HG03442 (cell line): ENCODE measurements at regions not wholly inside any gene's neighbourhood (a gene's known extent, or its start where the extent isn't known, plus 50 kb on each side); places are given as distances from the start of the nearest gene placed in this dataset.

Experiments
- ATAC-seq: cut with Tn5 transposase; IDR thresholded peaks from one replicate; pipeline ENCODE4 v1.9.1; 2021; ENCODE audit warnings: mild to moderate bottlenecking, moderate library complexity; ENCODE audit not compliant: unreplicated experiment

DNA sequence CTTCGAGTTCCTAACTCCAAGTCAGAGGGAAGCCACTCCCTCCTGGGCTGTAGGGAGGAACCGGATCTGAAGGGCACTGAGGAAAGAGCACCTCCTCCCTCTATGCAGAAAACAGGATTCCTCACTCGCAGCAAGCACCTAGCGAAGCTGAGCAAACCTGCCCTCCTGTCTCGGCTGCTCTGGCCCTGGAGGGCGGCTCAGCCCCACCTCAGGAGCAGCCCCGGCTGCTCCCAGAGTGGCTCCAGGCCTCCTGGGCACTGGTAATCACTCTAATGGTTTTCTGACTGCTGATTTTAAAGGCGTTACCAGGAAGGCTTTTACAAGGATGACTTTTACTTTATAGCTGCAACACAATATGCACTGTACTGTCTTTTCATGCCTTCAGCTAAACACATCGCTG is 312.5 kb downstream of the TEX29 start:
- no peak for ATAC-seq

- ATAC-seq, result no peak
Measured at GRCh38 chr13:111633401-111633800, 313.0 kb downstream of the TEX29 start.

DNA sequence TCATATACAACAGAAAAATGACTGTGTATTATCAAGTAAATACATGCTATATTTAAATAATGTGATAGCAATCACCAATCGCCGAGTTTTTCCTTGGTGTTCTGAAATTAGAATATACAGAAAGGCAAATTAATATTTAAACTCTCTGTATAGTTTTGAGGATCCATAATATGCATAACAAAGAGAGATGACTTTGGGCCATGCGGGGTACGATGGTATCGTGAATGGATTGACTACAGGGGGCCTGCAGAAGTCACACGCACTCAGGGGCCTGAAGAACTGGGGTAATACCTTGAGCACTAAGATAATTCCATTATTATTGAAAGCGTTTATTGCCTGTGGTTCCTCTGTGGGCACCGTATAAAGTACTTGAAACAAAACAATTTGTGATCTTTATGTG is 314.0 kb downstream of the TEX29 start:
- ATAC-seq, result no peak

GRCh38 chr13:111636271-111636670 is 315.8 kb downstream of the TEX29 start:
- ATAC-seq, result no peak

DNA sequence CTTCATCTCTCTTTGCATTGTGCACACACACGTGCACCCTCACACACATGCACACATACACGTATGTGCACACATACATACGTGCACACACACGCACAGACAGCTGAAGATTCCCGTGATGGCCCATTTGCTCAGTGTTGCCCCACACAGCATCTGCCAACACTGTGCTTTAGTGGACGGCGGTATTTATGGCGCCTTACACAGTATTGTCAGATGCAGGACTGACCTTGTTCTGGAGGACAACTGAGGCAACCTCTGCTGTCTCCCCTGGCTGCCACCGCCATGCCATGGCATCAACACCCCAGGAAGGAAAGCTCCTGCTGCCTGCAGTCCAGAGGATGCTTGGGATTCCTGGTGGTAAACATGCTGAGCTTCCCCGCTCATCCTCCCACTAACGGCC is 316.4 kb downstream of the TEX29 start:
- ATAC-seq, result no peak

GRCh38 chr13:111637365-111637764 is 316.9 kb downstream of the TEX29 start:
- no peak for ATAC-seq

GRCh38 chr13:111638233-111638632 is 317.8 kb downstream of the TEX29 start:
- no peak for ATAC-seq

DNA sequence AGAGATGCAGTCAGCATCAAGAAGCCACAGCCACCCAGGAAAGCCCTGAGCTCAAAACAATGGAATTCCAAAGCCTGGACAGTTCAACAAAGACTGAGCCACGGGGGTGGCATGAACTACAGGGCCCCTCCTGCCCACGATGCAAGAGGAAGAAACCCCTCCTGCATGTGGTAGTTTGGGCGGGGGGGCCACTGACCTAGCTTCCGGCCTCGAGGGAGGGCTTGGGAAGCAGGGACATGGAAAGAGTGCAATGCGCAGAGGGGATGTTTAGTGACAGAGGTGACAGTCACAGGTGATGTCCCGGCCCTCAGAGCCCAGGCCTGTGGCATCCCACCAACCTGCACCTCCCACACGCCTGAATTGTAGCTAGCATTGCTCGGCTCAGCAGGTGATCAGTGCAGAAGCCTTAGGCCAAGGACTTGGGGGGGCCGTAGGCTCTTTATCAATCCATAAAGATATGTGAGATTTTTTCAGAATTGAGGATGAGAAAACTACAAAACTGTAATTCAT is 318.8 kb downstream of the TEX29 start:
- ATAC-seq, result no peak

DNA sequence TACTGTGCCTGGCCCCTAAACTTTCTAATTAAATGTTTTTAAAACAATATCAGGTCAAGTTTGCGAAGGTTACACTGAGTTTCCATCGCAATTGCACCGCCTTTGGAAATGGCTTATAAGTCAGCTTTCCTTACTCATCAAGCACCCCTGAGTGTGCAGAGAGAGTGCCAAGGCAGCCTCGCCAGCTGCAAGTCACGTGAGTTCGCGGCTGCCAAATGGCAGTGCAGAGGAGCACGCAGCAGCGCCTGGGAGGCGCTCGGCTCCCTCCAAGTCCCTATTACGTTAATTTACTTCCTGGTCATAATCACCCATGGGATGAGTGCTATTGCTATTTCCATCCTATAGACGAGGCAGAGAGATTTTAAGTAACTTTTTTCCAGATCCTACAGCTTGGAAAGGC is 319.6 kb downstream of the TEX29 start:
- no peak for ATAC-seq

GRCh38 chr13:111640476-111640875 is 320.0 kb downstream of the TEX29 start:
- no peak for ATAC-seq

DNA sequence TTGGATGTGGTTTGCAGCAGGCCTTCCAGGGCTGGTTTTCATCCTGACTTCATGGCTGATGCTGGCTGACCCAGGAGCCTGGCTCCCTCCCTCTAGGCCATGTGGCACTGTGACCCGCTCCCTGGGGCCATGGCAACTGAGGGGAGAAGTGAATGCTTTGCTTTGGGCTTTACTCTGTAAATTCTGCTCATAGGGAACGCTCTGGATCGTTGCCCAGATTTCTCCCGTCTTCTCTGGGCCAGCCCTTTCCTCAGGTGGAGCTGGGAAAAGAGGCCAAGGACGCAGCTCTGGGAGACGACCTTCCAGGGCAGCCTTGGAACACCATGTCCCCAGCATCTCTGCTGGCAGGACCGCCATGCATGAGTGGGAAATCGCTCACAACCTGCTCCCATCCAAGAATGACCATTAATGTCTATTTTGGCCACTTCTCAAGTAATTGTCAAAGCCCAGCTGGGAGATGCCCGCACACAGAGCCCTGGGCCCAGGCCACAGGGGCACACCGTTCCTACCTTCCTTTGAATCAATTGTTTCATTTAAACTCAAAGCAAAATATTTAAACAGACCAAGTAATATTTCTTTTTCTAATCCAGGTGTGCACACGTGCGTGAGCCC is 321.8 kb downstream of the TEX29 start:
- no peak for ATAC-seq

GRCh38 chr13:111644750-111645149 is 324.3 kb downstream of the TEX29 start:
- no peak for ATAC-seq

- ATAC-seq, result no peak
Measured at GRCh38 chr13:111645198-111645597, 324.8 kb downstream of the TEX29 start.

GRCh38 chr13:111645598-111646455 is 325.4 kb downstream of the TEX29 start:
- ATAC-seq, result no peak

GRCh38 chr13:111646456-111646855 is 326.0 kb downstream of the TEX29 start:
- no peak for ATAC-seq

DNA sequence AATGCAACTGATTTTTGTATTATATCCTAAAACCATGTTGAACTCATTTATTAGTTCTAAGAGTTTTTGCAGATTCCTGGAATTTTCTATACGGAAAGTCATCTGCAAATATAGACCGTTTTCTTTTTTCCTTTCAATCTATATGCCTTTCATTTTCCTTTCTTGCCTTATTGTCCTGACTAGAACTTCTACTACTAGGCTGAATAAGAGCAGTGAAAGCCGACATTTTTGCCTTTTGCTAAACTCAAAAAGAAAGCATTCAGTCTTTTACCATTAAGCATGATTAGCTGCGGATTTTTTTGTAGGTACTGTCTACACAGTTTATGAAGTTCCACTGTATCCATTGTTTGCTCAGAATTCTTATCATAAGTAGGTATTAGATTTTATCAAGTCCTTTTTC is 328.4 kb downstream of the TEX29 start:
- ATAC-seq, result no peak

DNA sequence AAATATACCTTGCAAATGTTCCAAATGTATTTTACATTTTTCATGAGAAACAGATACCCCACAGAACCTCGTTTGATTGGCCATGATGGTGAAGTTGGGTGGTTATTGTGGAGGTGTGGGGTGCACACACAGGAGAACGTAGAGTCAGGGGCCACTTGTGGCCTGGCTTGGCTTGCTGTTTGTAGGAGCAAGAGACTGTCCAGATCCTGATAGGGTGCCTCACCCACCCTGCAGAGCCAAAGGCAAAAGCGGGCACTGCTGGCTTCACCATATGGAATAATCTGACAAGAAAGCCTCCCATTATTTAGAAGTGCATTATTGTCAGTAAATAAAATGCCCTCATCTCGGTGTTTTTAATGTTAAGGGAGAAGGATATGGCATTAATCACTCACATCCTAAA is 330.2 kb downstream of the TEX29 start:
- ATAC-seq, result no peak

GRCh38 chr13:111652676-111653075 is 332.2 kb downstream of the TEX29 start:
- no peak for ATAC-seq

- ATAC-seq, result no peak
Measured at GRCh38 chr13:111654531-111654930, 334.1 kb downstream of the TEX29 start.

DNA sequence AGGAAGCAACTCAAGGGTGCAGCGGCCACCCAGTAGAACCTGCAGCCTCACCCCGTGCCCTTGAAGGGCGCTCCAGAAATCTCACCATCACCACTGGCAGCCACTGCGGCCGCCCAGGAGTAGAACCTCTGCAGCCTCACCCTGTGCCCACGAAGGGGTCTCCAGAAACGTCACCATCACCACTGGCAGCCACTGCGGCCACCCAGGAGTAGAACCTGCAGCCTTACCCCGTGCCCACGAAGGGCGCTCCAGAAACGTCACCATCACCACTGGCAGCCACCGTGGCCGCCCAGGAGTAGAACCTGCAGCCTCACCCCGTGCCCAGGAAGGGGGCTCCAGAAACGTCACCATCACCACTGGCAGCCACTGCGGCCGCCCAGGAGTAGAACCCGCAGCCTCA is 336.0 kb downstream of the TEX29 start:
- ATAC-seq, result no peak

DNA sequence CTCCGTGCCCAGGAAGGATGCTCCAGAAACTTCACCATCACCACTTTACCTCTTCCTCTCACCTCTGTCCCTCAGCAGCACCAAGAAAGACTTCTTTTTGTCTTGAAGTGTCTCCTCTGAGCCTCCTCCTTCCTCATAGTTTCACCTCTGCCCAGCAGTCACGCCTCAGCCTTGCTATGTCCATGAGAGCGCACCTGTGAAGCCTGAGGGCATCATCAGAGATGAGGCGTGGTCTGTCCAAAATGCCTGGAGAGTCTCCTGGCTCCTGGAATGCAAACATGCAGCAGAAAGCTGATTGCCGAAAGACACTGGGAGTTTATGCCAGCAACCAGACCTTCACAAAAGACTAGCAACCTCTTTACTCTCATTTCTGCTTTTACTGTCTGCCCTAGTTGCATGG is 336.6 kb downstream of the TEX29 start:
- ATAC-seq, result no peak
